ENCODE measurements at regions not wholly inside any gene's neighbourhood (a gene's known extent, or its start where the extent isn't known, plus 50 kb on each side); places are given as distances from the start of the nearest gene placed in this dataset.
"Not testable (repeated sequence)": the region's sequence is repeated elsewhere in the genome, so short reads cannot be mapped to it uniquely, and the experiment has no call there.

- FAIRE-seq: not testable (repeated sequence)
These were observed 813.0 kb downstream of the SLC6A15 start for GRCh38 chr12:84099591-84099990.

GRCh38 chr12:84091651-84092050 is 820.9 kb downstream of the SLC6A15 start:
- Histone ChIP-seq H3K36me3 (ENCODE audit: control insufficient read depth in 2 of 2, extremely low read depth in 1 of 2, insufficient read depth in 2 of 2, low read length in 2 of 2) (no peaks in the 10 kb centered on the region), H3K79me2 (ENCODE audit: control insufficient read depth, insufficient read depth, low read length) (no peaks in the 10 kb centered on the region), H3K4me1 (ENCODE audit: control insufficient read depth, extremely low read depth, insufficient read depth, low read length) (no peaks in the 10 kb centered on the region), H3K9ac (ENCODE audit: control insufficient read depth, extremely low read depth, insufficient read depth, low read length) (no peak overlapping the region), H4K20me1 (ENCODE audit: control insufficient read depth, extremely low read depth, insufficient read depth, low read length) (no peaks in the 10 kb centered on the region), H2AFZ (ENCODE audit: control insufficient read depth, low read length) (peak overlapping the region; percentile 8), H3K9me3 (ENCODE audit: control insufficient read depth, low read depth, low read length) (no peaks in the 10 kb centered on the region), H3K9me1 (ENCODE audit: control insufficient read depth, extremely low read depth, insufficient read depth, low read length) (no peaks in the 10 kb centered on the region), H3K27ac (ENCODE audit: control insufficient read depth, insufficient read depth, low read length) (no peak overlapping the region), H3K4me2 (ENCODE audit: control insufficient read depth, extremely low read depth, insufficient read depth, low read depth, low read length) (no peak overlapping the region), H3K27me3 (ENCODE audit: control insufficient read depth, extremely low read depth, insufficient read depth, low read length) (no peaks in the 10 kb centered on the region), H3K4me3 (ENCODE audit: control insufficient read depth in 2 of 3, extremely low read depth in 1 of 3, insufficient read depth in 2 of 3, low read depth in 1 of 3, low read length in 3 of 3) (no peak overlapping the region)
- TF ChIP-seq CTCF (optimal IDR thresholded peaks at IDR 0.05 in 1 of 3, IDR thresholded peaks at IDR 0.05 in 1 of 3, conservative IDR thresholded peaks at IDR 0.05 in 1 of 3; ENCODE audit: extremely low read depth in 1 of 3, insufficient read depth in 2 of 3, low read length in 3 of 3) (no peak), EZH2 (IDR thresholded peaks at IDR 0.05; ENCODE audit: low read length) (no peak)
- no peak for FAIRE-seq
- no peak for DNase-seq (ENCODE audit: low read depth, low spot score)
- dilution Hi-C loops (cut with MboI; ENCODE audit: extremely low pct_ligation_motif_present, low sequenced_read_pairs): no loop called here

More at GRCh38 chr12:84099591-84099990, 813.0 kb downstream of the SLC6A15 start:
- H3K4me2 ChIP-seq (ENCODE audit: control insufficient read depth, extremely low read depth, insufficient read depth, low read depth, low read length); H3K9me1 ChIP-seq (ENCODE audit: control insufficient read depth, extremely low read depth, insufficient read depth, low read length); DNase-seq (ENCODE audit: low read depth, low spot score); H3K36me3 ChIP-seq (ENCODE audit: control insufficient read depth in 2 of 2, extremely low read depth in 1 of 2, insufficient read depth in 2 of 2, low read length in 2 of 2); H4K20me1 ChIP-seq (ENCODE audit: control insufficient read depth, extremely low read depth, insufficient read depth, low read length); H3K27ac ChIP-seq (ENCODE audit: control insufficient read depth, insufficient read depth, low read length); dilution Hi-C loops (cut with MboI; ENCODE audit: extremely low pct_ligation_motif_present, low sequenced_read_pairs); H3K4me3 ChIP-seq (ENCODE audit: control insufficient read depth in 2 of 3, extremely low read depth in 1 of 3, insufficient read depth in 2 of 3, low read depth in 1 of 3, low read length in 3 of 3); H3K9ac ChIP-seq (ENCODE audit: control insufficient read depth, extremely low read depth, insufficient read depth, low read length); H2AFZ ChIP-seq (ENCODE audit: control insufficient read depth, low read length); H3K27me3 ChIP-seq (ENCODE audit: control insufficient read depth, extremely low read depth, insufficient read depth, low read length); H3K4me1 ChIP-seq (ENCODE audit: control insufficient read depth, extremely low read depth, insufficient read depth, low read length); H3K9me3 ChIP-seq (ENCODE audit: control insufficient read depth, low read depth, low read length); H3K79me2 ChIP-seq (ENCODE audit: control insufficient read depth, insufficient read depth, low read length): not testable (repeated sequence)

GRCh38 chr12:84089356-84089755 is 823.2 kb downstream of the SLC6A15 start:
- peak overlapping the region; percentile 15 for H2AFZ ChIP-seq (ENCODE audit: control insufficient read depth, low read length)
- no peak overlapping the region for H3K4me2 ChIP-seq (ENCODE audit: control insufficient read depth, extremely low read depth, insufficient read depth, low read depth, low read length)
- H3K9me3 ChIP-seq (ENCODE audit: control insufficient read depth, low read depth, low read length): no peaks in the 10 kb centered on the region
- TF ChIP-seq CTCF (optimal IDR thresholded peaks at IDR 0.05 in 1 of 3, IDR thresholded peaks at IDR 0.05 in 1 of 3, conservative IDR thresholded peaks at IDR 0.05 in 1 of 3; ENCODE audit: extremely low read depth in 1 of 3, insufficient read depth in 2 of 3, low read length in 3 of 3): no peak
- TF ChIP-seq EZH2 (IDR thresholded peaks at IDR 0.05; ENCODE audit: low read length): no peak
- no peak for FAIRE-seq
- H3K9ac ChIP-seq (ENCODE audit: control insufficient read depth, extremely low read depth, insufficient read depth, low read length): no peak overlapping the region
- no peak overlapping the region for H3K27ac ChIP-seq (ENCODE audit: control insufficient read depth, insufficient read depth, low read length)
- dilution Hi-C loops (cut with MboI; ENCODE audit: extremely low pct_ligation_motif_present, low sequenced_read_pairs): no loop called here
- no peaks in the 10 kb centered on the region for H4K20me1 ChIP-seq (ENCODE audit: control insufficient read depth, extremely low read depth, insufficient read depth, low read length)
- no peaks in the 10 kb centered on the region for H3K4me1 ChIP-seq (ENCODE audit: control insufficient read depth, extremely low read depth, insufficient read depth, low read length)
- H3K4me3 ChIP-seq (ENCODE audit: control insufficient read depth in 2 of 3, extremely low read depth in 1 of 3, insufficient read depth in 2 of 3, low read depth in 1 of 3, low read length in 3 of 3): no peak overlapping the region
- no peaks in the 10 kb centered on the region for H3K27me3 ChIP-seq (ENCODE audit: control insufficient read depth, extremely low read depth, insufficient read depth, low read length)
- no peak for DNase-seq (ENCODE audit: low read depth, low spot score)
- no peaks in the 10 kb centered on the region for H3K36me3 ChIP-seq (ENCODE audit: control insufficient read depth in 2 of 2, extremely low read depth in 1 of 2, insufficient read depth in 2 of 2, low read length in 2 of 2)
- no peaks in the 10 kb centered on the region for H3K79me2 ChIP-seq (ENCODE audit: control insufficient read depth, insufficient read depth, low read length)
- no peaks in the 10 kb centered on the region for H3K9me1 ChIP-seq (ENCODE audit: control insufficient read depth, extremely low read depth, insufficient read depth, low read length)

Data from keratinocyte (primary cell).